K562 (cell line): ENCODE measurements at regions not wholly inside any gene's neighbourhood (a gene's known extent, or its start where the extent isn't known, plus 50 kb on each side); places are given as distances from the start of the nearest gene placed in this dataset.

Source experiments
- ATF3 ChIP-seq, 2 experiments: fragments of 450-650 bp in 1 of 2; sonication (generic) in 1 of 2; formaldehyde crosslinking in 1 of 2; IDR thresholded peaks in 1 of 2; conservative IDR thresholded peaks in 1 of 2; 2 replicates each; pipeline versions ENCODE4 v1.6.1 to v1.8.1; 2016 to 2023; ENCODE audit warnings: mild to moderate bottlenecking in 2 of 2, moderate library complexity in 2 of 2, inconsistent platforms in 1 of 2, missing genetic modification reagents in 1 of 2
- CBX5 ChIP-seq: IDR thresholded peaks from 2 replicates; pipeline ENCODE4 v1.6.1; 2014; ENCODE audit warnings: low read depth, borderline replicate concordance
- CREB5 ChIP-seq: fragments of 250-450 bp; sonication (Bioruptor Pico); IDR thresholded peaks from 2 replicates; pipeline ENCODE4 v1.5.0; 2020; ENCODE audit warnings: mild to moderate bottlenecking
- DEAF1 ChIP-seq: fragments of 450-650 bp; formaldehyde crosslinking; IDR thresholded peaks from 2 replicates; pipeline ENCODE4 v1.4.0; 2020; ENCODE audit warnings: mild to moderate bottlenecking, moderate library complexity
- NFE2L1 ChIP-seq: fragments of 450-650 bp; IDR thresholded peaks from 2 replicates; pipeline ENCODE4 v1.6.1; 2016; ENCODE audit warnings: missing genetic modification characterization, low read depth, mild to moderate bottlenecking, missing compliant biosample characterization, moderate library complexity, borderline replicate concordance
- RBM17 ChIP-seq: fragments of 200-400 bp; formaldehyde crosslinking; IDR thresholded peaks from 2 replicates; pipeline ENCODE4 v1.6.1; 2017; ENCODE audit warnings: low read depth, mild to moderate bottlenecking, low read length, borderline replicate concordance
- REST ChIP-seq, 2 experiments: fragments of 450-650 bp; formaldehyde crosslinking in 1 of 2; IDR thresholded peaks; 2 replicates each; pipeline versions ENCODE4 v1.4.0 to v1.6.1; 2014 to 2020; ENCODE audit warnings: mild to moderate bottlenecking in 2 of 2, borderline replicate concordance in 1 of 2, low read depth in 1 of 2
- TEAD4 ChIP-seq, 2 experiments: sonication (generic) in 1 of 2; formaldehyde crosslinking in 1 of 2; IDR thresholded peaks; 2 replicates each; pipeline versions ENCODE4 v1.6.1 to v1.8.0; 2012 to 2022; ENCODE audit warnings: borderline replicate concordance in 1 of 2, inconsistent platforms in 1 of 2, low read length in 1 of 2, mild to moderate bottlenecking in 1 of 2, missing genetic modification reagents in 1 of 2
- TFAP4 ChIP-seq: sonication (generic); formaldehyde crosslinking; IDR thresholded peaks from 2 replicates; pipeline ENCODE4 v1.8.0; 2022; ENCODE audit warnings: missing genetic modification reagents, mild to moderate bottlenecking, moderate library complexity, borderline replicate concordance
- ZNF121 ChIP-seq: sonication (generic); formaldehyde crosslinking; conservative IDR thresholded peaks from 2 replicates; pipeline ENCODE4 v1.8.0; 2022; ENCODE audit warnings: missing genetic modification reagents
- ZNF23 ChIP-seq: fragments of 250-450 bp; sonication (Bioruptor Pico); IDR thresholded peaks from 2 replicates; pipeline ENCODE4 v1.4.0; 2020; ENCODE audit warnings: mild to moderate bottlenecking
- ZNF3 ChIP-seq: fragments of 250-450 bp; sonication (Bioruptor Pico); IDR thresholded peaks from 2 replicates; pipeline ENCODE4 v1.5.0; 2021; ENCODE audit warnings: mild to moderate bottlenecking, moderate library complexity
- ZNF354B ChIP-seq: fragments of 250-450 bp; sonication (Bioruptor Pico); IDR thresholded peaks from 2 replicates; pipeline ENCODE4 v1.4.0; 2020

DNA sequence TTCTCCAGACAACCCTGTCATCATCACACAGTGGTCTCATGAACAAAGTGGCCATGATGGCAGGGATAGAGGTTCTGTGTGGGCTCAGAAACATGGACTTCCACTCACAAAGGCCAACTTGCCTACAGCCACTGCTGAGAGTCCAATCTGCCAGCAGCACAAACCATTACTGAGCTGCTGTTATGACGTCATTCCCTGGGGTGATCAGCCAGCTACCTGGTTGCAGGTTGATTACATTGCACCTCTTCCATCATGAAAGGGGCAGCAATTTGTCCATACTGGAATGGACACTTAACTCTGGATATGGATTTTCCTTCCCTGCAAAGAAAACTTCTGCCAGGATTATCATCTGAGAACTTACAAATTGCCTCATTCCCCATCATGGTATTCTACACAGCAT, 1275.9 kb downstream of the TYW1 start:
- TF ChIP-seq ZNF121 (no peak), CBX5 (no peak), ATF3 (IDR thresholded peaks at IDR 0.05) (peak; percentile 46; the same call in 1 of the 2 replicates), ATF3 (CRISPR knock-in tag; conservative IDR thresholded peaks at IDR 0.05) (no peak), ZNF23 (CRISPR knock-in tag) (no peak), TEAD4 (IDR thresholded peaks at IDR 0.05; ENCODE audit: low read length) (no peak), TEAD4 (CRISPR knock-in tag; IDR thresholded peaks at IDR 0.05; ENCODE audit: borderline replicate concordance) (no peak), TFAP4 (no peak), REST (IDR thresholded peaks at IDR 0.05; ENCODE audit: borderline replicate concordance) (no peak), REST (CRISPR knock-in tag; IDR thresholded peaks at IDR 0.05; ENCODE audit: low read depth) (no peak), ZNF3 (CRISPR knock-in tag) (no peak), ZNF354B (CRISPR knock-in tag) (no peak), RBM17 (no peak), NFE2L1 (tag) (no peak), DEAF1 (CRISPR knock-in tag) (no peak), CREB5 (CRISPR knock-in tag) (no peak)
